ENCODE measurements at regions not wholly inside any gene's neighbourhood (a gene's known extent, or its start where the extent isn't known, plus 50 kb on each side); places are given as distances from the start of the nearest gene placed in this dataset.

- TF ChIP-seq FOXP2 (optimal IDR thresholded peaks at IDR 0.05; ENCODE audit: borderline replicate concordance, extremely low read depth, extremely low read length, insufficient read depth) (no peak), SIN3A (IDR thresholded peaks at IDR 0.05; ENCODE audit: borderline replicate concordance, insufficient read depth, low read length) (no peak), TAF1 (IDR thresholded peaks at IDR 0.05; ENCODE audit: borderline replicate concordance, insufficient read depth, low read length) (no peak), REST (IDR thresholded peaks at IDR 0.05; ENCODE audit: insufficient read depth in 1 of 2, low read depth in 2 of 2, low read length in 2 of 2) (no peak), POLR2AphosphoS5 (IDR thresholded peaks at IDR 0.05; ENCODE audit: low read depth, low read length) (no peak)
These were observed 311.4 kb downstream of the TLE4 start for GRCh38 chr9:79883073-79883645.

DNA sequence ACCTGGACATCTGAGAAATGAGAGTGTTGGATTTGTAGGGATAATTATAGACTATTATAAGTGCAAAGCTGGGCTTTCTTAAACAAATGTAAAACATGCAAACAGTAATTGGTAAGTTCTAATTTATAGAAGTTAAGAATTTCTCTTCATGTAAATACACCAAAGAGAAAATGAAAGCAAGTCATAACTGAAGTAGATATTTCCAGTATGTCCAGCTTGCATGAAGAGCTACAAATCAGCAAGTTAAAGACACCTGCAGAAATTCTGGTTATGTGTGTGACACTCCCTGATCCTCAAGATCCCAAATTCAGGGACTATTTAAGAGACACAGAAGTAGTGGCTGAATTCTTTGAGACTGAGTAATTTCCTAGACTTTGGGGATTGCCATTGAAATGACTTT is 308.9 kb downstream of the TLE4 start:
- TF ChIP-seq FOXP2 (optimal IDR thresholded peaks at IDR 0.05; ENCODE audit: borderline replicate concordance, extremely low read depth, extremely low read length, insufficient read depth) = no peak
- TF ChIP-seq REST (IDR thresholded peaks at IDR 0.05; ENCODE audit: insufficient read depth in 1 of 2, low read depth in 2 of 2, low read length in 2 of 2) = no peak
- TF ChIP-seq POLR2AphosphoS5 (IDR thresholded peaks at IDR 0.05; ENCODE audit: low read depth, low read length) = no peak
- no peak for TF ChIP-seq TAF1 (IDR thresholded peaks at IDR 0.05; ENCODE audit: borderline replicate concordance, insufficient read depth, low read length)

DNA sequence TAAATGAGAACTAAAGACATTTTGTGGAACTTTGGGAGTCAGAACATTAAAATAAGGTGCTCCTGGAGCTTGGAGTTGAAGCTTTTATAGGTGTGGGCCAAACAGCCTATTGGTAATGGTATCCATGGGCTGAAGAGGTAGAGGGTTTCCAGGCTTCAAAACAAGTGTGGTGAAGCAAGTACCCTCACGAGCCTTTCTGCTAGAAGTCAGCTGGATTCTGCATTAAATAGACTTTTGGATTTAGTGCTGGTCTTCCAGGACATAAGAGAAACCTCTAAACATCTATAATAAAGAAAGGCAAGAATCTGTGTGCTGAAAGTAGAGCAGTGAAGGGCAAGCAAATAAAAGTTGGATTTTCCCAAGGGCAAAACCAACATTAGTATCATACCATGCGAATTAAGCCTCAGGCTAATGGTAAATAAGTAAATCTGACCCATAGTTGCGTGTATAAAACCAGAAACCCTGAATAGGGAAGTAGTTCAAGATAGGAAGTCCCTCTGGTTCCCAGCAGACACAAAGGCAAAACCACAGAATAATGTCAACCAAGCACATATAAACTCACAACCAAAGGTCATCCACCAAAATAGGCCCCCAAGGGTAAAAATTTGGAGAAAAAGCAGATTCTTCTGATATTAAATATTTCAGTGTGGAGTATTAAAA is 306.3 kb downstream of the TLE4 start:
- no peak for TF ChIP-seq POLR2AphosphoS5 (IDR thresholded peaks at IDR 0.05; ENCODE audit: low read depth, low read length)
- TF ChIP-seq SIN3A (IDR thresholded peaks at IDR 0.05; ENCODE audit: borderline replicate concordance, insufficient read depth, low read length) = no peak
- no peak for TF ChIP-seq TAF1 (IDR thresholded peaks at IDR 0.05; ENCODE audit: borderline replicate concordance, insufficient read depth, low read length)
- no peak for TF ChIP-seq REST (IDR thresholded peaks at IDR 0.05; ENCODE audit: insufficient read depth in 1 of 2, low read depth in 2 of 2, low read length in 2 of 2)
- no peak for TF ChIP-seq FOXP2 (optimal IDR thresholded peaks at IDR 0.05; ENCODE audit: borderline replicate concordance, extremely low read depth, extremely low read length, insufficient read depth)

- TF ChIP-seq FOXP2 (optimal IDR thresholded peaks at IDR 0.05; ENCODE audit: borderline replicate concordance, extremely low read depth, extremely low read length, insufficient read depth) (no peak), TAF1 (IDR thresholded peaks at IDR 0.05; ENCODE audit: borderline replicate concordance, insufficient read depth, low read length) (no peak), SIN3A (IDR thresholded peaks at IDR 0.05; ENCODE audit: borderline replicate concordance, insufficient read depth, low read length) (no peak), POLR2AphosphoS5 (IDR thresholded peaks at IDR 0.05; ENCODE audit: low read depth, low read length) (no peak), REST (IDR thresholded peaks at IDR 0.05; ENCODE audit: insufficient read depth in 1 of 2, low read depth in 2 of 2, low read length in 2 of 2) (no peak)
These were observed 296.9 kb downstream of the TLE4 start for GRCh38 chr9:79868567-79869189.
